HEK293T (cell line): ENCODE measurements at regions not wholly inside any gene's neighbourhood (a gene's known extent, or its start where the extent isn't known, plus 50 kb on each side); places are given as distances from the start of the nearest gene placed in this dataset.

ENCODE experiments used
- CTCF ChIA-PET: fragments of 350-600 bp; formaldehyde crosslinking; extraction: SDS; loops from one replicate; lab custom pipeline; 2021; ENCODE audit warnings: antibody characterized with exemption, inconsistent platforms; lab: Yijun Ruan, JAX
- POLR2A ChIA-PET: fragments of 350-600 bp; formaldehyde crosslinking; extraction: SDS; loops from one replicate; lab custom pipeline; 2020; ENCODE audit warnings: antibody characterized with exemption, inconsistent platforms; lab: Yijun Ruan, JAX
- DNase-seq: peaks from one replicate; pipeline ENCODE4 v3.0.0; 2012; ENCODE audit warnings: mixed read lengths; ENCODE audit errors: extremely low spot score
- ARNT ChIP-seq: fragments of 450-650 bp; IDR thresholded peaks from 2 replicates; pipeline ENCODE4 v1.6.1; 2017; ENCODE audit warnings: mild to moderate bottlenecking
- BHLHE40 ChIP-seq: fragments of 450-650 bp; IDR thresholded peaks from 2 replicates; pipeline ENCODE4 v1.6.1; 2016; ENCODE audit warnings: mild to moderate bottlenecking, moderate library complexity, borderline replicate concordance
- CTBP1 ChIP-seq: fragments of 450-650 bp; IDR thresholded peaks from 2 replicates; pipeline ENCODE4 v1.6.1; 2016; ENCODE audit warnings: borderline replicate concordance
- ELF4 ChIP-seq: fragments of 450-650 bp; IDR thresholded peaks from 2 replicates; pipeline ENCODE4 v1.6.1; 2017; ENCODE audit warnings: antibody characterized with exemption
- FOXA1 ChIP-seq: fragments of 450-650 bp; IDR thresholded peaks from 2 replicates; pipeline ENCODE4 v1.6.1; 2016; ENCODE audit warnings: mild to moderate bottlenecking
- FOXK2 ChIP-seq: fragments of 450-650 bp; IDR thresholded peaks from 2 replicates; pipeline ENCODE4 v1.6.1; 2016; ENCODE audit warnings: mild to moderate bottlenecking
- FOXM1 ChIP-seq: fragments of 450-650 bp; IDR thresholded peaks from 2 replicates; pipeline ENCODE4 v1.6.1; 2017; ENCODE audit warnings: mild to moderate bottlenecking, borderline replicate concordance
- HDGF ChIP-seq: fragments of 450-650 bp; IDR thresholded peaks from 2 replicates; pipeline ENCODE4 v1.6.1; 2017; ENCODE audit warnings: antibody characterized with exemption, borderline replicate concordance
- L3MBTL2 ChIP-seq: fragments of 450-650 bp; conservative IDR thresholded peaks from 2 replicates; pipeline ENCODE4 v1.6.1; 2016; ENCODE audit warnings: mild to moderate bottlenecking
- LEF1 ChIP-seq: fragments of 450-650 bp; IDR thresholded peaks from 2 replicates; pipeline ENCODE4 v1.6.1; 2017; ENCODE audit warnings: mild to moderate bottlenecking, borderline replicate concordance
- NFRKB ChIP-seq: fragments of 450-650 bp; IDR thresholded peaks from 2 replicates; pipeline ENCODE4 v1.6.1; 2016; ENCODE audit warnings: mild to moderate bottlenecking, moderate library complexity
- SP1 ChIP-seq: fragments of 450-650 bp; IDR thresholded peaks from 2 replicates; pipeline ENCODE4 v1.6.1; 2017
- SUZ12 ChIP-seq: fragments of 450-650 bp; IDR thresholded peaks from 2 replicates; pipeline ENCODE4 v1.6.1; 2016; ENCODE audit warnings: mild to moderate bottlenecking
- TARDBP ChIP-seq: fragments of 450-650 bp; IDR thresholded peaks from 2 replicates; pipeline ENCODE4 v1.6.1; 2016
- ZNF384 ChIP-seq: fragments of 450-650 bp; IDR thresholded peaks from 2 replicates; pipeline ENCODE4 v1.6.1; 2016
- TF ChIP-seq, protein P1 (sequence below): fragments of 450-650 bp; IDR thresholded peaks from 2 replicates; pipeline ENCODE4 v1.6.1; 2016

DNA sequence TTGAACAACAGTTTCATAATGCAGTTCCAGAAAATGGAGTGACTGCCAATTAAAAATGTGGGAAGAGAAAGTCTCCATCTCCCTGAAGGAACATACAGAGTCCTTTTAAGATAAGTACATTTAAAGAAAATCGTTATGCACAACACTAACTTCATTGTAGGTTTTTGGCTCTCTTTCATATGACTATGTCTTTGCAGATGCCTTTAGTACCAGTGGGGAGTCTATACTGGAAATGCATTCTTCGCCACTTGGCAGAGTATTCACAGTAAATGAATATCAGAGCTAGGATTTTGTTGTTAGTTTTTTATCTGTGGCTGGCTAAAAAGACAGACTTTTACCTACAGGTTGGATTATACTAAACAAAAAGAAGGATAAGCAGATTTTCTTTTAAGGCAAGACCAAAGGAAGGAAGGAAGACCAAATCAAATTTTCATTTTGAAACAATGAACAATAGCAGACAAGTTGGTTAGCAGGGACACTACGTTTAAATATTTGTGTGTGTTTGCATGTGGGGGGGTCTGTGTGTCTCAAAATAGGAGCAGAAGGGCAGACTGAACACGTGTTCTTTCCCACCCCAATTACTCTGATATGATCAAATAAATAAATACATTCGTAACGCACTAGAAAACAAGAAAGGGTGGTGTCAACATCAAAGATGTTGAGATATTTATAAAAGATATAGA lies 124.5 kb downstream of the BTG1 start:
- no peak for DNase-seq
- TF ChIP-seq FOXM1: no peak
- no peak for TF ChIP-seq BHLHE40
- no peak for TF ChIP-seq SP1
- no peak for TF ChIP-seq FOXA1
- no peak for TF ChIP-seq HDGF
- no peak for TF ChIP-seq ELF4
- TF ChIP-seq ZNF384: no peak
- no peak for TF ChIP-seq TARDBP
- ChIA-PET POLR2A (interaction anchor here (1.7 kb wide), 1 partner anchor 124 kb away, joined by 10 read pairs; the partner anchor contains the start of gene BTG1), CTCF (no interaction called here)

DNA sequence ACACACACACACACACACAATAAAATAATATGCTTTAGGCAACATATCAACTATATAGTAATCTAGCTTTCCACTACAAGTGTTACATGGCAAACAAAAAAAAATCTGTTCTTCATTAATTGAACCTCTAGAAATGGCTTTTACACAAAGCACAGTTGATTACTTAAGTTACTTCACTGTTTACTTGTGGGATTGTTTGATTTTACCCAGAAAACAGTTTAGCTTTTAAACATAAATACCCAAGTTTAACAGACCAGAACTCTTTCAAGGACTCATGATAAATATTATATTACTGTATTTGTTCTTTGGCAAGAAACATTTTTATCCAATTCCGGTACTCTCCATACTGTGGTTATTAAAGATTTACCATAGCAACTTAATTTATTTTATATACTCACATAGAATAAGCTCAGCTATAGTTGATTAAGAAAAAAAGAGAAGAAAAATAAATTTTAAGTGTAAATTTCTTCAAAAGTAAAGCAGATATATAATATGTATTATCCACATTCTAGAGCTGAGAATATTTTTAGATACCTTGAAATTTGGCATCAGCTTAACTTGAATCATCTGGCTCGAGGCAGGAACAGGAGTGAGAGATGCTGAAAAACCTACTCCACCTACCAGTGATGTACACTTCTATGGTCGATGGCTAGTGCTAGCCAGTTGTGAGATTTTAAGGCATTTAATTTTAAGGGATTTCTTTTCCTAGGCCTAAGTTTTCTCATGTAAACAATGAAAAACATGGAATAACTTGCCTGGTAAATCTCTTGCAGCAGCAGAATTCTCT lies 126.0 kb downstream of the BTG1 start:
- no peak for TF ChIP-seq CTBP1
- CTCF ChIA-PET: interaction anchor here (0.8 kb wide), 1 partner anchor 10 kb away, joined by 3 read pairs; no protein-coding TSS in a partner anchor
- POLR2A ChIA-PET: no interaction called here
- DNase-seq: no peak

DNA sequence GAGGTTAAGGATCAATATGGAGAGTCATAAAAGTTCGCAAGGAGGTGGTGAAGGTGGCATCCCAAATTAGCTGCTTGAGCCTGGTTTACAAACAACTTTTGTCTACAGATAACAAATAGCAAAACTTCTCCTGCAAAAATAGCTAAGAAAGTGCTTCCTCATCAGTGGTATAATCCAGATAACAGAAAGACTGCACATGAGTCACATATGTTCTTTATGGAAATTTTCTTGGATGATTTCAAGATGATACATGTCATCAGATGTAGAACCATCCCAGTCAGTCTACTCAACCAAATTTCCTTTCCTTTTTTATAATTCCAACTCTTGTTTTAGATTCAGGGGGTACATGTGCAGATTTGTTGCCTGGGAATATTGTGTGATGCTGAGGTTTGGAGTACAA lies 133.0 kb downstream of the BTG1 start:
- POLR2A ChIA-PET: no interaction called here
- no peak for TF ChIP-seq ARNT
- no peak for TF ChIP-seq FOXK2
- no peak for TF ChIP-seq L3MBTL2
- TF ChIP-seq, protein P1, sequence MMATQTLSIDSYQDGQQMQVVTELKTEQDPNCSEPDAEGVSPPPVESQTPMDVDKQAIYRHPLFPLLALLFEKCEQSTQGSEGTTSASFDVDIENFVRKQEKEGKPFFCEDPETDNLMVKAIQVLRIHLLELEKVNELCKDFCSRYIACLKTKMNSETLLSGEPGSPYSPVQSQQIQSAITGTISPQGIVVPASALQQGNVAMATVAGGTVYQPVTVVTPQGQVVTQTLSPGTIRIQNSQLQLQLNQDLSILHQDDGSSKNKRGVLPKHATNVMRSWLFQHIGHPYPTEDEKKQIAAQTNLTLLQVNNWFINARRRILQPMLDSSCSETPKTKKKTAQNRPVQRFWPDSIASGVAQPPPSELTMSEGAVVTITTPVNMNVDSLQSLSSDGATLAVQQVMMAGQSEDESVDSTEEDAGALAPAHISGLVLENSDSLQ: no peak
- no peak for TF ChIP-seq SUZ12
- TF ChIP-seq ZNF384: no peak
- TF ChIP-seq CTBP1: no peak
- TF ChIP-seq NFRKB: no peak
- TF ChIP-seq HDGF: no peak
- no peak for TF ChIP-seq BHLHE40
- no peak for TF ChIP-seq TARDBP
- no peak for TF ChIP-seq FOXA1
- DNase-seq: no peak
- CTCF ChIA-PET: no interaction called here

DNA sequence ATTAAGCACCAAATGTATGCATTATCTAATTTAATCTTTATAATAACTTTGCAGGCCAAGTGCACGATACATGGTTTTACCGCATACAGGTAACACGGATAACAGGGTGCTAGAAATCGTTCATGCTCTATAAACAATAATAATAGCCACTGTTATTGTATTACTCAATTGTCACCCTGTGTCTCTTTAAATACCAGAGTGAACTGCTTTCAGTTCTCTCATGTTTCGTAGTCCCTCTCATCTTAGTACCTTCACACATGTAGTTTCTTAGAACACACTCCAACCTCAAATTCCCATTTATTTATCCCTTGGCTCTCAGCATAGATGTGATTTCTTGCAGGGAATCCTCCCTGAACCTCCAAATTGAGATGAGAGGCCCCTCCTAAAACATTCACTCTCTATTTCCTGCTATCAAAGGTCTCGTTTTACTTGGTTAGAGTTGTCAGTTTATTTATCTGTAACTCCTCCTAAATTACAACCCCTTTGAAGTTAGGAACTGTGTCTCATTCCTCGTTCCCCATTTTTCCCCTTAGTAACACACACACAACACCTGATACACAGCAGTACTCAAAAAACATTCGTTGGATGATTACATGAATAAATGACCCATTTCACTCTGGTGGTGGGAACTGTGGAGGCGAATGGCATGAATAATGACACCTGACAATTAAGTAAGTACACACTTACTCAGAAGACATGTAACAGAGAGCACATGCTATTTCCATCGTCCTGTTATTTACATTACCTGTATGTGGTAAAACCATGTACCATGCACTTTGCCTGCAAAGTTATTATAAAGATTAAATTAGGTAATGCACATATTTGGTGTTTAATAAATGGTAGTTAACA lies 134.6 kb downstream of the BTG1 start:
- ChIA-PET POLR2A (interaction anchor here (1.3 to 1.7 kb wide), 2 partner anchors 133 to 135 kb away, joined by 4 read pairs; partner anchors contain the start of gene BTG1), CTCF (no interaction called here)
- TF ChIP-seq NFRKB: no peak
- TF ChIP-seq LEF1: no peak
- no peak for TF ChIP-seq FOXM1
- DNase-seq: no peak

DNA sequence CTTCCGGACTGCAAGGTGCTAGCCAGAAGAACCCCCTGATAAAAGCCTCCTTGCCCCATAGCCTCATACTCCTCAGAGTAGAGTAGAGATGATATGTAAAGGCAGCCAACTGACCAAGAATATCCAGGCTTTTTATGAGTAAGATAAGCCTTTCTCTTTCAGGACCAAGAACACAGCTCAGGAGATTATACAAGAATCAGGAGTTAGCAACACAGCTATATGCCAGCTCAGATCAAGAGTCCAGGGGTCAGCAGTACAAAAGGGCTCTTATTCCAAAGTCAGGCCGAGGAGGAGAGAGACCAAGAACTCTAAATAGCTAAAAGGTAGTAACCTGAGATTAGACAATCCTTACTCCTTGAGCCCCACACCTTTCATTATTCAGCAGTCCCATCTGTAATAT lies 135.3 kb downstream of the BTG1 start:
- ChIA-PET CTCF (interaction anchor here (1.3 kb wide), 1 partner anchor 9 kb away, joined by 3 read pairs; no protein-coding TSS in a partner anchor), POLR2A (interaction anchor here (1.3 to 1.7 kb wide), 2 partner anchors 134 to 135 kb away, joined by 4 read pairs; partner anchors contain the start of gene BTG1)
- TF ChIP-seq ARNT (no peak), FOXA1 (no peak), NFRKB (no peak), ELF4 (no peak), FOXK2 (no peak), SP1 (no peak), LEF1 (no peak), ZNF384 (no peak), FOXM1 (no peak), BHLHE40 (no peak)
- DNase-seq: no peak

DNA sequence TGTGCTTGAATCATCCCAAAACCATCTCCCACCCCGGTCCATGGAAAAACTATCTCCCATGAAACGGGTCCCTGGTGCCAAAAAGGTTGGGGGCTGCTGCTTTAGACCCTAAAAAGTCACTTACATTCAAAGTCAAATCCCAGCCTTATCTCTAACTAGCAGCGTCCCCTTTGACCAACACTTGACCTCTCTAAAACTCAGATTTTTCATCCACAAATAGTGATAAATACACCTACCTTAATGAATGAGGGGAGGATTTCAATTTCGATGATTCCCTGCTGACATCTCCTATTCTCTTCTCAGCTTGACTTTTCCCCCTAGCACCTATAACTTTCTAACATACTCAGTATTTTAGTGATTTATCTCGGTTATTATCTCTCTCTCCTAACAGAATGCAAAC lies 137.3 kb downstream of the BTG1 start:
- CTCF ChIA-PET: no interaction called here
- DNase-seq: no peak

DNA sequence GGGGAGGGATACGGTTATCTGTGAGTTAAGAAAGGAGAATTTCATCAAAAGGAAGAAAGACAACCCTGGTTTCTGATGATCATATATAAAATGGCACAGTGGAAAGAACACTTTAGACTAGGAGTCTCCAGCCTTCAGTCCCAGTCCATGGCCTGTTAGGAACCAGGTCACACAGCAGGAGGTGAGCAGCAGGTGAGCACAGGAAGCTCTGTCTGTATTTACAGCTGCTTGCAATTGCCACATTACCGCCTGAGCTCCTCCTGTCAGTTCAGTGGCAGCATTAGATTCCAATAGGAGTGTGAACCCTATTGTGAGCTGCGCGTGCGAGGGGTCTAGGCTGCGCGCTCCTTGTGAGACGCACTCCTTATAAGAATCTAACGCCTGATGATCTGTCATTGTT lies 137.9 kb downstream of the BTG1 start:
- CTCF ChIA-PET: no interaction called here
- TF ChIP-seq FOXA1 (no peak), L3MBTL2 (no peak), FOXM1 (no peak), BHLHE40 (no peak), FOXK2 (no peak), HDGF (no peak), TARDBP (no peak), CTBP1 (no peak), SP1 (no peak), SUZ12 (no peak), ELF4 (no peak), NFRKB (no peak), ARNT (no peak), ZNF384 (no peak), LEF1 (no peak)
- TF ChIP-seq, protein P1: no peak
- POLR2A ChIA-PET: no interaction called here
- DNase-seq: no peak

More for the DNA sequence above, 137.3 kb downstream of the BTG1 start:
- POLR2A ChIA-PET: no interaction called here
- TF ChIP-seq SP1: no peak
- TF ChIP-seq ELF4: no peak
- TF ChIP-seq ZNF384: no peak
